Forelimb muscle (tissue), 1 donor: ENCODE measurements at regions not wholly inside any gene's neighbourhood (a gene's known extent, or its start where the extent isn't known, plus 50 kb on each side); places are given as distances from the start of the nearest gene placed in this dataset.

Experiments
- DNase-seq: peaks from one replicate; pipeline ENCODE4 v3.0.0-alpha.2; 2013; ENCODE audit warnings: low read depth

DNA sequence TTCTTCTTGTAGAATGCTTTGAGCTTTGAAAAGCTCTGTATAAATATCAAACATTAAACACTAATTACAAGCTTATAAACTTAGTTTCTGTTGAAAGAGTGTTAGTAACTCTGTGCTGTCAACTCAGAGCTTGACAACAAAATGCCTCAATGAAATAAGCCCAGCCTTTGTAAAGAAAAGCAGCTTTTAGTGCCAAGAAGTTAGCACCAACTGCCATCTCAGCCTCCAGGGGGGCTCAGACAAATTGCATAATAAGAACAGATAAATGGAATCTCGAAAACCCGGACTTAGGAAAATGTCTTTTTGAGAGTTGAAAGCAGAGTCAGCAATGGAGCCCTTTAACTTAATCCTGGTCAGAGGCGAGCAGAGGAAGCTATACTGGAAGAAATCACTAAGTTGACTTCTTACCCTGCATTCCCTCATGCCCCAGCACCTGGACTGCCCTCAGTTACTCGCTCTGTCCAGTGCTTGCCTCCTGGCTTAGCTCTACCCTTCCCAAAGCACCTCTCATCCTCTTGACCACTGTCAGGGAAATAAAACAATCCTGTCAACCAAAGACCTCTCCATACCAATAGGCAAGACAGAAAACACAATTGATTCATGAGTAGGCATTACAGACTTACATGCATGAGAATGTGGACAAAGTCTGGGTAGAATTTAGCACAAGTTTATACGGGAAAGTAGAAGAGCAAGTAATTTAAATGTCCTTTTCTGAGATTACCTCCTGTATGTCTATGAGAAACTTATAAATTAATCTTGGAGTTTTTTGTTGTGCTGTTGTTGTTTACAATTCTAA is 352.7 kb downstream of the ZNF608 start:
- DNase-seq = no peak

DNA sequence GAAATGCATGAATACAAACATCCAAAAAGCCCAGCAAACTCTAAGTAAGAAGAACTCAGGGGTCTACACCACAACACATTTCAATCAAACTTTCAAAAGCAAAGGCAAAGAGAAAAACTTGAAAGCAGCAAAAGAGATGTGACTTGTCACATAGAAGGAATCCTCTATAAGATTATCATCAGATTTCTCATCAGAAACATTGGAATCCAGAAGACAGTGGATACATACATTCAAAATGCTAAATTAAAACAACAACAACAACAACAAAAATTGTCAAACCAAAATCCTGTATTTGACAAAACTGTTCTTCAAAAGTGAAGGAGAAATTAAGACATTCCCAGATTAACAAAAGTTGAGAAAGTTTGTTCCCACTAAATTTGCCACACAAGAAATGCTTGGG is 362.7 kb downstream of the ZNF608 start:
- no peak for DNase-seq

DNA sequence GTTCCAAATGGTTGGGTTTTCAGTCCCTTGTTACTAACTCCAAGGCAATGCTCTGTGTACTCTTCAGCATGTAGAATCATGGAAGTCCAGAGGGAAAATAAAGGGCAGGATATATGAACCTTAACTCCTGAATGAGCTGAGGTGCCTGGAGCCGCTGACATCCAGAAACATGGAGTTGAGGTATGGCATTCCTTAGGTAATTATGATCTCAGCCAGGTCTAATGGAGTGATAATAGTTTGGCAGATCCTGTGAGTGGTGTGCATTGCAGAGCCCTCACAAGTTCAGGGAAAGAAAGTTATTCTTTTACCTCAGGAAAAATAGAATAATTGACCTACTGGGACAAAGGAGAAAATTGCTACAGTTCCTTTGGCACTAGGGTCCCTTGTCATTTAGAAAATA is 369.1 kb downstream of the ZNF608 start:
- no peak for DNase-seq

DNA sequence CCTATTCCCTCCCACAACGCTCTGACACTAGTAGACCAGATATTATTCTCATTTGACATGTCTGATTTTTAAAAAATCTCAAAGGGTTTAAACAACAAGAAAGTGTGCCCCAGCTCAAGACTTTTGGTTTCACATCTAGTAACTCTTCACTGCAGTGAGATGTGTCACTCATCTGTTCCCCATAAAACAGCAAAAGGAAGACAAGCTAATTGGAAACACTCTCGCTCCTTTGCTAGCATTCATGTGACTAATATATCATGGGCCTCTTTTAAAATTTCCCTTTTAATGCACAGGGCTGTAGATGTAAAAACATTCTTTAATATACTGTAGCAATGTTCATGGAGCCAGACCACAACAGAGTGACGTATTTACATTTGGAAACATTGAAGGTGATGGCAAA is 372.6 kb downstream of the ZNF608 start:
- DNase-seq = no peak

DNA sequence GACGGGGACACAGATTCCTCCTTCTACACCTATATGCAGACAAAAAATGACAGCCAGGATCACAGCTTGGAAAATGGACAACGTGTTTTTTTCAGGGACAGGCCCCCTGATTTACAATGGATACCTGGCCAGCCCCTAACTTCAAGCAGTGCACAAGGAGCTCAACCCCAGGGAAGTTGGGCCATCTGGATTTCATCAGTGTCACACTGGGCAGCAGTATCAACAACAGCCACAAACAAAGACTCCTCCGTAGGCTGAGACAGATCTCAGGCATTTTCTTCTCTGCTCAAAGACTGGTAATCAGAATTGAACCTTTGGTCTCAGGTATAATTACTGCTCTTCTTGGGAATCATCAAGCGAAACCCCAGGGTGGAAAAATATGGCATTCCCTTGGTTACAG is 374.0 kb downstream of the ZNF608 start:
- no peak for DNase-seq

DNA sequence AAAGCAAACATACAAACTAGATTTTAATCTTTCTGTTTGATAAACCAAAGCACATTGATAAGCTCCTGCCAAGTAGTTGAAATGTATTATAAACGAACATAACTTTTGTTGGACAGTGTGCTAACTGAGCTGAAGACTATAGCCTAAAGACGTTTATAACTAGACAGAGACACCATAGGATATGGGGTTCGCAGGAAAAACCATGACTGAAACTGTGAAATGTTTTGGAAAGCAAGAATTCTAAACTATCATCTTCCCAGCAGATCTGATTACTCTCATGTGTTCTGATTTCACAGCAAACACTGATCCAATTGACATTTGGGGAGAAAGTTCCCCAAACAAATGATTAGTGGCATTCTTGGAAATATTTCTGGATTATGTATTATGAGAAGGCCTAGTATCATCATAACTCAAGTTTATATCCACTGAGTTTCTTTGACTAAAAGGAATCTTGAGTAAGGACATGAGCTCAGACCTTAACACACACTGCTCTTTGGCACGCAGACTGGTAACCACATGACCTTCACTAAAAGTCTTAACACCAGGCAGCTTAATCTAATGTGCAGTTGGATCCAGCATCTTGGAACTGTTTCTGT is 375.2 kb downstream of the ZNF608 start:
- DNase-seq = peak; percentile 16

DNA sequence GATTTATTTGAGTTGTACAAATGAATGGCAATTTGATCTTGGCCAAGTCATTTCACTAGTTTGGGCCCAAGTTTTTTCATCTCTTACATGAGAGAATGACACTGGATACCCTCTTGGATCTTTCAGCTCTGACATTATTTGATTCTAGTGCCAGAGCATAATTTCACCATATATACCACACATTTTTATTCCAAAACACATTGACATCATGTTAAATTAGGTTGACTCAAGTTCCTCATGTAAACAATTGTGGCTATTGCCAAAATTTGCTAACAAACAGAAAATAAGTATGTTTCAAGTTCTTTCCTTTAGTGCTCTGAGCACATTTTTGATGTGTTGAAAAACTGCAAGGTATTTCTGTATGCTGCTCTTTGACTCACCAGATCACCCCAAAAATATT is 375.8 kb downstream of the ZNF608 start:
- no peak for DNase-seq

DNA sequence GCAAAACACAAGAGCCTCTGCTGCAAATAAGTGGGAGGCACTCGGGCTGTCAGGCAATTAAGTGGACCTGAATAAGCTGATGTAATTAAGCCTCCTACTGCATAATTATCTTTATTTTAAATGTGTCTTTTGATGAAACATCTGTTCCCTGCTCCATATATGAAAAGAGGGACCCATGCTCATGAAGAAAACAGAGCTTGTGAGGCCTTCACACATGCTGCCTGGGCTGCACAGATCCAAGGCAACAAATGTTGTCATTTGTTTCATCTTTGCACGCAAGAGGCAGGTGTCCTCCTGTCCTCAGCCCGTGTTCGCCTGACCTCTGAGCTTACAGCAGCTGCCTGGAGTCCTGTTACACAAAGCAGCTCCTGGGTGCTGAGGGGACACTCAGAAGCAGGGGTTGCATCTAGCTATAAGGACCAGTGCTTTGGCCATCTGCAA is 381.1 kb downstream of the ZNF608 start:
- DNase-seq = no peak

DNA sequence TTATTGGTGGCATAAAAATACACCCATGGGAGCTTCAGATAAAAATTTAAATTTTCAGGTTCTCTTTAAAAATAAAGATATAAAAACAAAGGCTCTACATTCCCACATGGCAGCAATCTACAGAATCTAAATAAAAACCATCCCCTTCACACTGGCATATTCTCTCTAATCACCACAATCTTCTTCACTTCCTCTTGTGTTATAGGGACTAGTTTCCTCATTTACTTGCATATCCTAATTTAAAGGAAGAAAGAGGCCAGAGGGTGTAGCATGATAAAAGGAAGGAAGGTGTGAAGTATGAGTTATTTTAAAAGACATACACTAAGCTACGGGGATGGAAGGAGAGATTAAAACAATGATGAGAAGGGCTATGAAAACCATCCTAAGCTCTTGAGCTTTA is 390.5 kb downstream of the ZNF608 start:
- DNase-seq = no peak

DNA sequence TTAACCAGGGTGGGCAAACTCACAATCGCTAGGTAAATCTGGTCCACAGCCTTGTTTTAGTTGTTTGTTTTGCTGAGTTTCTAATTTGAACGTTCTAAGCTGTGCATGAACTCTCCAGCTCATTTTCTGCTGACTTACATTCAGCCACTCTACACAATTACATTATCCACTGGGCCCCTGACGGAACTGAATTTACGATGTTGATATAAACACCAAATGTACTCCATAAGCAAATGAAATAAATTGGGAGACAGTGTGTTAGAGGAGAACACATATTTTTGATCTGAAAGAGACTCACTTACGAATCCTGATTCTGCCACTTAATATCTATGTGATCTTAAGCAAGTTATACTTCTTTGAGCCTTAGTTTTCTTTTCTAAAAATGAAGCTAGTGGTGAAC is 393.4 kb downstream of the ZNF608 start:
- no peak for DNase-seq

DNA sequence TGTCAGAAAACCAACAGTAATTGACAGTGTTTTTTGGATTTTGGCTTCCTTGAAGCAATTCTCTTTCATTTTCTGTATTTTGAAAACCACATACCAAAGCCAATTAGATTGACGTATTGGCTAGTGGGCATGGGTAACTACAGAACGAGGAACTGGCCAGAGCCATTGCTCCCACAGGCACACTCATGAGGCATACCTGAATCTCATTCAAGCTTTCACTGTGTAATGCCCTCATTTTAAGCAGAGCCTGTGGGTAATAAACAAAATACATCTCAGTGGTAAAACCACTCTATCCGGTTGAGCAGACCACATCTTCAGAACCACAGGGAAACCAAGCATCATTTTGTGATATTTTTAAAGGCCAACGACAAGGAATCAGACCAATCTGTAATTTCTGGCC is 394.1 kb downstream of the ZNF608 start:
- no peak for DNase-seq

DNA sequence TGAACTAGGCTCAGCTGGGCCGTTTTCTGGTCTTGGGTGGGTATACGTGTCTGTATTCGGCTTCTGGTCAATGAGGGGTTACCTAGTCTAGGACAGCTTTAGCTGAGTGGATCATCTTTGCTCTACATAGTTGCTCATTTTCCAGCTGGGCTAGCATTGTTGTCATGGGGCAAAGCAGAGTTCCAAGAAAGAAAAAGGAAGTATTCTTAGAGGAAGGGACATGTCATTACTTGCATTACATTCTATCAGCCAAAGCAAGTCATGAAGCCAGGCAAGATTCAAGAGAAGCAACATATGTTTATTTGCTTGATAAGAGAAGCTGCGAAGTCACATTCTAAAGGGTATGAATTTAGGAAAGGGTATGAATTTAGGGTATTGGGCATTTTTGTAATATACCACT is 396.5 kb downstream of the ZNF608 start:
- no peak for DNase-seq

DNA sequence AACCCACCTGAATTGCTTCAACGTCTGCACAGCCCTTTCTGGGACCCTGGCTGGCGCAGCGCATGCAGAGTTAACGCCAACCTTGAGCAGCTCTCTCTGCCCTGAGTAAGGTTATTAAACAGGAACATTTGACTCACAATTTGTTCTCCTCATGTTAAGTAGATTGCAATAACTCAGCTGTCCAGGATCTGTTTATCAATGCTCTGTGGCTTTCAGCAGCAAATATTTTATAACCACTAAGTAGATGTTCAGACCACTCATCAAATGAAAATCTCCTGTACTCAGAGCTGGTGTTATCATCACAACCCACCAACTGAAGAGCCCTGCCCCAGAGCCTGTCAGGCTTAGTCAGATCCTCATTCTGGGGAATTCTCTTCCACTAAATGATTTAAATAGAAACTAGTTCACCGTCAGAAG is 403.0 kb downstream of the ZNF608 start:
- no peak for DNase-seq

DNA sequence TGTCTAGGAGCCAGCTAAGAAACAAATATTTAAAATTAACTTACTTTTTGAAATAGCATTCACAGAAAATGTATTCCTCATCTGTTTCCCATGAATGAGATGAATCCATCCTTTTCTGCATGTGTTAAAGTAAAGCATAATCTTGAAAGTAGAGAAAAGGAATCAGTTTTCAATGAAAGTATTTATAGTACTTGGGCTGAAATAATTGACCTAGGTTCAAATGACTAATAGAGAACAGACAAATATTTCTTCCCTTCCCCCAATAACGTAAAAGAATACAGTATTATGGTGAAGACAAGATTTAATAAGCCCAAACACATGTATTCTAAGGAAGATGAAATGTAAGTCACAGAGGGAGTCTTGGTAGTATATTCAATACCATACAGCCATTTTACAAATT is 403.5 kb downstream of the ZNF608 start:
- peak; percentile 25 for DNase-seq

DNA sequence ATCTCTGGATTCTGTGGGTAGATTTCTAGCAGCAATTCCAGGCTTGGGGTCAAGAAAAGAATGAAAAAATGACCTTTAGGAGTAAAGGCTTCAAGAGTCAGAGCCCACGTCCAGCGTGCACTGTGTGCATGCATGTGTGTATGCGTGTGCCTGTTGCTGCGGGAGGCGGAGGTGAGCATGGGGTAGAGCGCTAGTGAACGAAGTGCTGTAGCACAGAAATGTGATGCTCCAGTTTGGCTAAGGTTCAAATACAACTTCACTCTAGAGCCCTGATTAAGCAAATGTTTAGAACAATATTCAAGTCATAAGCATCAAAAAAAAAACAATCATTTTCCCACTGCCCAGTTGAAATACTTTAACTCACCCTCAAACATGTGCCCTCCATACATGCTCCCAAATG is 403.9 kb downstream of the ZNF608 start:
- peak; percentile 57 for DNase-seq

DNA sequence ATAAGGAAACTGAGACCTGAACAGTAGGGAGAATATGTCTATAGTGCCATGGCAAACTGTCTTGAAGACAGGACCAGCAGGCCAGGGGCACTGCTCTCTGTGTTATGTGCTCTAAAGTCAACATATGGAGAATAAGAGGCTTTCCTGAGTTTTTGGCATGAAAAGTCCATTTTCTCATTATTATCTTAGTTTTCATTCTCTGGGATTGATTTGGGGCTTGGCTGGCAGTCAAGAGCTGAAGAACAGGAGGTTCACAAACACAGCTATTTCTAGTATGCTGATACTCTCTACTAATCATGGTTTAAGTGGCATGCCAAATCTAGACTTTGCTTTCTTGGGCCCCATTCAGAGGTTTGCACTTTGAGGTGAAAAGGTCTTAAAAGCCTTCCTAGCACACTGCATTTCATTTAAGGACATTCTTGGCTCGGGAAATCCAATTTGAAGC is 404.4 kb downstream of the ZNF608 start:
- peak; percentile 65 for DNase-seq

DNA sequence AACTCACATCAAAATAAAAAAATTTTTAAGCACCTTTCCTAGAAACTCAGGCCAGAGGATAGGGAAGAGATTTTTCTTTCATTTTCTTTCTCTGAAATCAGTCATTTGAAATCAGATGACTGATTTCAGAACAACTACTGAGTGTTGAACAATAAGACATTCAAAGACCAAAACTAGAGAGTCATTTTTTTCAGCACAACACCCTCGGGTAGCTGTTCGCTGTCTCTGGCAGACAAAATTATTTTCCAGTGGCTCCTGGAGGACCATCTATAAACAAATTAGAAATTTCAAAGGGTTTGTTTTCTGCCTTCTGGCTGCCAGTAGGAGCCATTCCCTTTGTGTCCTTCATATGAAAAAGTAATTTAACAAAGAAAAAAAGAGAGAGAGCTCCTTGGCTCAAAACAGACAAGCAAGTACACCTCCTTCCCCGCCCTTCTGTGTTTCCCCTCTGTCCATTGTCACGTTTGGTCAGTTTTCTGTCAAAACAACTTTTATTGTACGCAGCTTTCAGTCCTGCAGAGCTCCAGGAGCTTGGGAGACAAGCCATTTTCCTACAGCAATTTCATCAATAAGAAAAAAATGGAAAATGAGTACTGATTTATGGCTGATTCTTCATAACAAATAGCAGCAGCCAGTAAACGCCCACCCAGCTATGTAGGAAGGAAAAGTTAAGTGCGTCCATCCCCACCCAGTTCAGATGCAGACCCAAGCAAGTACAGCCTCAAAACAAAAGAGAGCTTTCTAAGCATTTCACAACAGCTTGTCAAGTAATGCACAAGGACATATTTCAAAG is 405.2 kb downstream of the ZNF608 start:
- DNase-seq = peak; percentile 79

DNA sequence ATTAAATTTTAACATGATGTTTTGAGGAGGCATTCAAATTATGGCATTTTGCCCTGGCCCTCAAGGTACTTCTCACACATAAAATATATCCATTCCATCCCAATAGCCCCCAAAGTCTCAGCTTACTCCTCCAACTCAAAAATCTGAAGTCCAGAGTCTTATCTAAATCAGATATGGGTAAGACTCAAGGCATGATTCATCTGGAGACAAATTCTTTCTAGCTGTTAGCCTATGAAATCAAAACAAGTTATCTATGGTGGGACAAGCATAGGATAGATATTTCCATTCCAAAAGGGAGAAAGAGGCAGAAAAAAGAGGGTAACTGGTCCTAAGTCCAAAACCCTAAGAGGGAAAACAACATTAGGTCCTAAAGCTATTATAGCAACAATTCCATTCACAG is 408.4 kb downstream of the ZNF608 start:
- DNase-seq = no peak

DNA sequence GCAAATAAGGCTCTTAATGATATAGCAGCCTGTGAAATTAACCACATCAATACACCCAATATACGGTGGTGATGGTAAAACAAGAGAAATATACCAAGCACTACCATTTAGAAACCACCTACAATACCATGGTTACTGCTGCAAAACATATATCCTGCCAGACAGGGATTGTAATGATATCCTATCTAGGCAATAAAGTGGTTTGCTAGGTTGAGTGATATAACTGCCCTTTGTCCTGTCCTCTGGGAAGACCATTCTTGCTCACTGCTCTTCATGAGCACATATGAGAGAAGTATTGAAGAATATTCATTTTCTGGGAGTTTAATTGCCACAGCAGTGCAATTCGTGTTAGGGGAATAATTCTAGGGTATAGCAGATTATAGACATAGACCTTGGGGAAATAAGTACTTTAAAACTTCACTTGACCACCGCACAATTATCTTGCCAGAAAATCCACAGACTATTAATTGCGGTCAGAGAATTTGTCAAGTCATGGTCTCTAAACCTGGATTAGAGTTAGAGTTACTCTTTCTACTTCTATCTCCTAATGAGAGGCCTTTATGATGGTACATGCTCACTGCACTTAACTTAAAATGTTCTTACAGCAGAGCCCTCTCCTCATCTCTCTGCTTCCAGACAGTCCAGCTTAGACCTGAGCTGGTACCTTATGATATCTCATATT is 413.0 kb downstream of the ZNF608 start:
- DNase-seq = no peak

DNA sequence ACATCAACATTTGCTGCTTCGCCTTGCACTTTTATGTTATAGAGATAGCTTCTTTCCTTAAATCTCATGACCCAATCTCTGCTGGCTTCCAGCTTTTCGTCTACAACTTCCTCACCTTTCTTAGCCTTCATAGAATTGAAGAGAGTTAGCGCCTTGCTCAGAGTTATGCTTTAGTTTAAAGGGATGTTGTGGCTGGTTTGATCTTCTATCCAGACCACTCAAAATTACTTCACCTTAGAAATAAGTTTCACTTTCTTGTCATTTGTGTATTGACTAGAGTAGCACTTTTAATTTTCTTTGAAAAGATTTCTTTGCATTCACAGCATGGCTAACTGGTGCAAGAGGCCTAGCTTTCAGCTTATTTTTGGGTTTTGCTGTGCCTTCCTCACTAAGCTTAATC is 414.2 kb downstream of the ZNF608 start:
- no peak for DNase-seq

DNA sequence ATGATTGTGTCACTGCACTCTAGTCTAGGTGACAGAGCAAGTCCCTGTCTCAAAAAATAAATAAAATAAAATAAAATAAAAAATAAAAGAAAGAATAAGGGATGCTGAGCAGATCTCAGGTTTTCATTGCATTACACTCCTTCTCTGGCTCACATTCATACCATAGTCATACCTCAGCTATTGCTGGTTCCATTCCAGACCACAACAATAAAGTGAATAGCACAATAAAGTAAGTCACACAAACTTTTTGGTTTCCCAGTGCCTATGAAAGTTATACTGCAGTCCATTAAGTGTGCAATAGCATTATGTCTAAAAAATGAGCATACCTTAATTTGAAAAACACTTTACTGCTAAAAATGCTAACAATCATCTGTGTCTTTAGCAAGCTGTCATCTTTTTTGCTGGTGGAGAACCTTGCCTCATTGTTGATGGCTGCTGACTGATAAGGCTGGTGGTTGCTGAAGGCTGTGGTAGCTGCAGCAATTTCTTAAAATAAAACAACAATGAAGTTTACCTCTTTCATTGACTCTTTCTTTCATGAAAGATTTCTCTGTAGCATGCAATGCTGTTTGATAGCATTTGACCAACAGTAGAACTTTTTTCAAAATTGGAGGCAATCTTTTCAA is 415.7 kb downstream of the ZNF608 start:
- DNase-seq = no peak

DNA sequence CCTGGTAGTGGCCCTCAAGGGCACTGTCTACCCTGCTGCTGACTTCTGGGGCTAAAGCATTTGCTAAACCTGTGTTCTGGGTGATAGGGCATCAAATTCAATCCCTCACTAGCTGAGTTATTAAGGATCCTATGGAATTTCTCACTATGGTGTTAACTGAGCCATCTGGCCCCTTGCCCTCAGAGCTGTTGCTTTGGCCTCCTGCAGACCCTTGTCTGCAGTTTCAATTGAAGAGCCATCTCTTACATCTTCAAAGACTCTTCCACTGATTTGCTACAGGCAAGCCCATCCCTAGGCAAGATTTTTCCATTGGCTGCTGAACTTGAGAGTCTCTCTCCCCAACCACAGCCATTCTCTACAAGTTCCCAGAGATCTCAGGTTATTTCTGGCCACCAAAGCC is 418.2 kb downstream of the ZNF608 start:
- DNase-seq = no peak
